Esophagus muscularis mucosa (tissue), 4 donors: ENCODE measurements at regions not wholly inside any gene's neighbourhood (a gene's known extent, or its start where the extent isn't known, plus 50 kb on each side); places are given as distances from the start of the nearest gene placed in this dataset.

Source experiments
- EP300 ChIP-seq: sonication (generic); formaldehyde crosslinking; IDR thresholded peaks from one replicate; pipeline ENCODE4 v1.6.1; 2017; ENCODE audit warnings: antibody characterized with exemption
- POLR2A ChIP-seq: fragments of 450-650 bp; IDR thresholded peaks from one replicate; pipeline ENCODE4 v1.6.1; 2017; ENCODE audit warnings: antibody characterized with exemption, moderate library complexity, mild to moderate bottlenecking, low read depth
- POLR2AphosphoS5 ChIP-seq, 2 donors: sonication (generic); formaldehyde crosslinking; IDR thresholded peaks; one replicate each; pipeline ENCODE4 v1.6.1; 2017; ENCODE audit warnings: antibody characterized with exemption in 2 of 2
- TF ChIP-seq, protein P1 (sequence below), 3 experiments: fragments of 200-600 bp in 2 of 3; fragments of 450-650 bp in 1 of 3; sonication (generic) in 2 of 3; IDR thresholded peaks; one replicate each; pipeline ENCODE4 v1.5.1; 2017 to 2019; ENCODE audit warnings: antibody characterized with exemption in 3 of 3, mild to moderate bottlenecking in 2 of 3, moderate library complexity in 1 of 3

- TF ChIP-seq, protein P1, sequence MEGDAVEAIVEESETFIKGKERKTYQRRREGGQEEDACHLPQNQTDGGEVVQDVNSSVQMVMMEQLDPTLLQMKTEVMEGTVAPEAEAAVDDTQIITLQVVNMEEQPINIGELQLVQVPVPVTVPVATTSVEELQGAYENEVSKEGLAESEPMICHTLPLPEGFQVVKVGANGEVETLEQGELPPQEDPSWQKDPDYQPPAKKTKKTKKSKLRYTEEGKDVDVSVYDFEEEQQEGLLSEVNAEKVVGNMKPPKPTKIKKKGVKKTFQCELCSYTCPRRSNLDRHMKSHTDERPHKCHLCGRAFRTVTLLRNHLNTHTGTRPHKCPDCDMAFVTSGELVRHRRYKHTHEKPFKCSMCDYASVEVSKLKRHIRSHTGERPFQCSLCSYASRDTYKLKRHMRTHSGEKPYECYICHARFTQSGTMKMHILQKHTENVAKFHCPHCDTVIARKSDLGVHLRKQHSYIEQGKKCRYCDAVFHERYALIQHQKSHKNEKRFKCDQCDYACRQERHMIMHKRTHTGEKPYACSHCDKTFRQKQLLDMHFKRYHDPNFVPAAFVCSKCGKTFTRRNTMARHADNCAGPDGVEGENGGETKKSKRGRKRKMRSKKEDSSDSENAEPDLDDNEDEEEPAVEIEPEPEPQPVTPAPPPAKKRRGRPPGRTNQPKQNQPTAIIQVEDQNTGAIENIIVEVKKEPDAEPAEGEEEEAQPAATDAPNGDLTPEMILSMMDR (IDR thresholded peaks at IDR 0.05), result no peak
- no peak for TF ChIP-seq POLR2AphosphoS5 (IDR thresholded peaks at IDR 0.05)
- no peak for TF ChIP-seq POLR2A
- TF ChIP-seq EP300, result no peak
These were observed 129.1 kb downstream of the MACROH2A1 start for GRCh38 chr5:135269931-135270421.
